Keratinocyte (primary cell): ENCODE measurements at regions not wholly inside any gene's neighbourhood (a gene's known extent, or its start where the extent isn't known, plus 50 kb on each side); places are given as distances from the start of the nearest gene placed in this dataset.

ENCODE experiments used
- DNase-seq: peaks from one replicate; pipeline ENCODE4 v3.0.0-alpha.2; 2011; ENCODE audit warnings: low read depth, missing footprints, low spot score
- FAIRE-seq: peaks from 2 replicates; lab custom pipeline; 2011; peaks lifted over from hg19 to GRCh38; lab: Jason Lieb, UNC
- H2AFZ ChIP-seq: 2 replicates; pipeline ENCODE4 v1.6.0; 2012; ENCODE audit warnings: low read length, control low read depth, inconsistent platforms; ENCODE audit not compliant: control insufficient read depth
- H3K27ac ChIP-seq: 2 replicates; pipeline ENCODE4 v1.5.1; 2011; ENCODE audit warnings: low read length; ENCODE audit not compliant: control insufficient read depth, insufficient read depth
- H3K27me3 ChIP-seq: 3 replicates; pipeline ENCODE4 v1.6.0; 2011; ENCODE audit warnings: low read length; ENCODE audit not compliant: control insufficient read depth, insufficient read depth; ENCODE audit errors: extremely low read depth
- H3K36me3 ChIP-seq, 2 experiments: 2 replicates in 1 of 2; 3 replicates in 1 of 2; pipeline ENCODE4 v1.5.1; 2011; ENCODE audit warnings: low read length in 2 of 2, mild to moderate bottlenecking in 1 of 2; ENCODE audit not compliant: control insufficient read depth in 2 of 2, insufficient read depth in 2 of 2; ENCODE audit errors: extremely low read depth in 1 of 2
- H3K4me1 ChIP-seq: 3 replicates; pipeline ENCODE4 v1.5.1; 2011; ENCODE audit warnings: low read length; ENCODE audit not compliant: control insufficient read depth, insufficient read depth; ENCODE audit errors: extremely low read depth
- H3K4me2 ChIP-seq: 3 replicates; pipeline ENCODE4 v1.6.0; 2011; ENCODE audit warnings: low read depth, low read length; ENCODE audit not compliant: control insufficient read depth, insufficient read depth; ENCODE audit errors: extremely low read depth
- H3K4me3 ChIP-seq, 3 experiments: fragments of 200-600 bp in 1 of 3; sonication (generic) in 1 of 3; 2 replicates in 2 of 3; 3 replicates in 1 of 3; pipeline ENCODE4 v1.5.1; 2011 to 2016; ENCODE audit warnings: low read length in 3 of 3, mild to moderate bottlenecking in 3 of 3, control low read depth in 2 of 3, inconsistent platforms in 1 of 3, low read depth in 1 of 3, mixed read lengths in 1 of 3, mixed run types in 1 of 3, moderate library complexity in 1 of 3; ENCODE audit not compliant: control insufficient read depth in 2 of 3, insufficient read depth in 2 of 3; ENCODE audit errors: extremely low read depth in 1 of 3
- H3K79me2 ChIP-seq: 2 replicates; pipeline ENCODE4 v1.6.0; 2012; ENCODE audit warnings: low read length; ENCODE audit not compliant: control insufficient read depth, insufficient read depth
- H3K9ac ChIP-seq: 3 replicates; pipeline ENCODE4 v1.6.0; 2011; ENCODE audit warnings: low read length; ENCODE audit not compliant: control insufficient read depth, insufficient read depth; ENCODE audit errors: extremely low read depth
- H3K9me1 ChIP-seq: 3 replicates; pipeline ENCODE4 v1.6.0; 2011; ENCODE audit warnings: low read length; ENCODE audit not compliant: control insufficient read depth, insufficient read depth; ENCODE audit errors: extremely low read depth
- H3K9me3 ChIP-seq: 2 replicates; pipeline ENCODE4 v1.5.1; 2012; ENCODE audit warnings: low read depth, low read length; ENCODE audit not compliant: control insufficient read depth
- H4K20me1 ChIP-seq: 3 replicates; pipeline ENCODE4 v1.6.0; 2011; ENCODE audit warnings: low read length; ENCODE audit not compliant: control insufficient read depth, insufficient read depth; ENCODE audit errors: extremely low read depth
- EZH2 ChIP-seq: IDR thresholded peaks from one replicate; pipeline ENCODE4 v1.6.1; 2012; ENCODE audit warnings: inconsistent platforms, mild to moderate bottlenecking, low read length, moderate library complexity
- dilution Hi-C: fragments of 300-500 bp; cut with MboI; formaldehyde crosslinking; loops from one replicate; pipeline ENCODE4 v1.7.0; 2020; ENCODE audit warnings: low sequenced_read_pairs; ENCODE audit not compliant: extremely low pct_ligation_motif_present
- TF ChIP-seq, protein P1 (sequence below), 3 experiments: IDR thresholded peaks in 1 of 3; conservative IDR thresholded peaks in 1 of 3; optimal IDR thresholded peaks in 1 of 3; 2 replicates in 2 of 3; 3 replicates in 1 of 3; pipeline versions ENCODE3 to v1.5.1; 2011; ENCODE audit warnings: low read length in 3 of 3, mild to moderate bottlenecking in 3 of 3, moderate library complexity in 2 of 3, control low read depth in 1 of 3, inconsistent platforms in 1 of 3; ENCODE audit not compliant: insufficient read depth in 2 of 3; ENCODE audit errors: extremely low read depth in 1 of 3

GRCh38 chr6:25007269-25007699 is 71.5 kb upstream of the RIPOR2 start:
- H3K9ac ChIP-seq = no peak overlapping the region
- H3K4me2 ChIP-seq = peak overlapping the region; percentile 52
- no peak overlapping the region for H3K4me3 ChIP-seq
- DNase-seq = no peak
- H2AFZ ChIP-seq = no peak overlapping the region
- H3K27me3 ChIP-seq = no peaks in the 10 kb centered on the region
- no peaks in the 10 kb centered on the region for H3K79me2 ChIP-seq
- FAIRE-seq = no peak
- dilution Hi-C loops = no loop called here
- no peaks in the 10 kb centered on the region for H3K36me3 ChIP-seq
- TF ChIP-seq EZH2 = no peak
- TF ChIP-seq, protein P1, sequence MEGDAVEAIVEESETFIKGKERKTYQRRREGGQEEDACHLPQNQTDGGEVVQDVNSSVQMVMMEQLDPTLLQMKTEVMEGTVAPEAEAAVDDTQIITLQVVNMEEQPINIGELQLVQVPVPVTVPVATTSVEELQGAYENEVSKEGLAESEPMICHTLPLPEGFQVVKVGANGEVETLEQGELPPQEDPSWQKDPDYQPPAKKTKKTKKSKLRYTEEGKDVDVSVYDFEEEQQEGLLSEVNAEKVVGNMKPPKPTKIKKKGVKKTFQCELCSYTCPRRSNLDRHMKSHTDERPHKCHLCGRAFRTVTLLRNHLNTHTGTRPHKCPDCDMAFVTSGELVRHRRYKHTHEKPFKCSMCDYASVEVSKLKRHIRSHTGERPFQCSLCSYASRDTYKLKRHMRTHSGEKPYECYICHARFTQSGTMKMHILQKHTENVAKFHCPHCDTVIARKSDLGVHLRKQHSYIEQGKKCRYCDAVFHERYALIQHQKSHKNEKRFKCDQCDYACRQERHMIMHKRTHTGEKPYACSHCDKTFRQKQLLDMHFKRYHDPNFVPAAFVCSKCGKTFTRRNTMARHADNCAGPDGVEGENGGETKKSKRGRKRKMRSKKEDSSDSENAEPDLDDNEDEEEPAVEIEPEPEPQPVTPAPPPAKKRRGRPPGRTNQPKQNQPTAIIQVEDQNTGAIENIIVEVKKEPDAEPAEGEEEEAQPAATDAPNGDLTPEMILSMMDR (optimal IDR thresholded peaks at IDR 0.05 in 1 of 3, IDR thresholded peaks at IDR 0.05 in 1 of 3, conservative IDR thresholded peaks at IDR 0.05 in 1 of 3; ENCODE audit: extremely low read depth in 1 of 3, insufficient read depth in 2 of 3, low read length in 3 of 3) = no peak
- peaks cover 41% of the 10 kb centered on the region for H3K4me1 ChIP-seq
- H3K9me1 ChIP-seq = no peaks in the 10 kb centered on the region
- H3K27ac ChIP-seq = peak overlapping the region; percentile 60
- H3K9me3 ChIP-seq = no peaks in the 10 kb centered on the region
- H4K20me1 ChIP-seq = no peaks in the 10 kb centered on the region

DNA sequence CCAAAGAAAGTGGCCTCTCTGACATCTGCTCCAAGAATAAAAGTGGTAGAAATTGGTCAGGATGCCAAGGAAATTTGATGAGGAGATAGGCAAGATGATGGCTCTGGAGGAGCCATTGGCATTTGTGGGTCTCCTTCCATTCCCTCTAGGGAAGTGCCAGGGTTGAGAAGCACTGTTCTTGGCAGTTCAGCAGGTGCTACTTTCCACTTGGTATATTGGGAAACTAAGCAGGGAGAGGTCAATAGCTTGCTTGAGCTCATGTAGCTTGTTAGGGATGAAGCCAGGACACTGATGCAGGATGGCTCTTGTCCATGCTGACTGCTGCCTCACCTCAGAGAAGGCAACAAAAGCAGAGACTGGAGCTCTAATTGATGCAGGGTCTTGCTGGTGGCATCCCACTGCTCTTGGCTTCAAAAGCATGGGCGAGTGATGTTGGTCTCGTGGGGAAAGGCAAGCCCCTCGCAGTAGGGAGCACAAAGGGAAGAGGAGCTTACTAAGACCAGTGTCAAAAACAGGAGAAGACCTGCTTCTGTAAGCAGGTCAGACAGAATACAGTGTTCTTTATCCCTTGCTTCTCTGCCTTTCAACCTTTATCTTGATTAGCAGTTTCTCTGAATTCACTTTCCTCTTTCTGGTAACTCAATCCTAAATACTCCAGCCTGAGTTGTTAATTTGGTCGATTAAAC is 73.1 kb upstream of the RIPOR2 start:
- H3K9ac ChIP-seq = no peak overlapping the region
- H3K4me2 ChIP-seq = no peak overlapping the region
- peaks cover 45% of the 10 kb centered on the region for H3K4me1 ChIP-seq
- H3K79me2 ChIP-seq = no peaks in the 10 kb centered on the region
- H2AFZ ChIP-seq = no peak overlapping the region
- dilution Hi-C loops = no loop called here
- H4K20me1 ChIP-seq = no peaks in the 10 kb centered on the region
- TF ChIP-seq, protein P1 (optimal IDR thresholded peaks at IDR 0.05 in 1 of 3, IDR thresholded peaks at IDR 0.05 in 1 of 3, conservative IDR thresholded peaks at IDR 0.05 in 1 of 3; ENCODE audit: extremely low read depth in 1 of 3, insufficient read depth in 2 of 3, low read length in 3 of 3) = no peak
- TF ChIP-seq EZH2 = no peak
- no peaks in the 10 kb centered on the region for H3K9me1 ChIP-seq
- H3K27ac ChIP-seq = no peak overlapping the region
- H3K36me3 ChIP-seq = no peaks in the 10 kb centered on the region
- no peaks in the 10 kb centered on the region for H3K27me3 ChIP-seq
- FAIRE-seq (no peak), DNase-seq (no peak)
- no peak overlapping the region for H3K4me3 ChIP-seq
- no peaks in the 10 kb centered on the region for H3K9me3 ChIP-seq
